ENCODE measurements at regions not wholly inside any gene's neighbourhood (a gene's known extent, or its start where the extent isn't known, plus 50 kb on each side); places are given as distances from the start of the nearest gene placed in this dataset.

DNA sequence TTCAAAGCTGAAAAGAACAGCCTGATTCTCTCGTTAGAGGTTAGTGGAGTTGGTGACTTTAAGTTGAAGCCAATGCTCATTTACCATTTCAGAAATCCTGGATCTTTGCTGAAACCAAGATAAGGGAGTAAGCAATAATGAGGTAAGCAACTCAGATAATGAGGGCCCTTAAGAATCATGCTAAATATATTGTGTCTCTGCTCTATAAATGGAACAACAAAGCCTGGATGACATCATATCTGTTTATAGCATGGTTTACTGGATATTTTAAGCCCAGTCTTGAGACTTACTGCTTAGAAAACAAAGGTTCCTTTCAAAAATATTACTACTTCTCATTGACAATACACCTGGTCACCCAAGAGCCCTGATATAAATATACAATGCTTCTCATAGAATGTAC is 276.7 kb upstream of the PPARGC1A start:
- TF ChIP-seq, protein P1, sequence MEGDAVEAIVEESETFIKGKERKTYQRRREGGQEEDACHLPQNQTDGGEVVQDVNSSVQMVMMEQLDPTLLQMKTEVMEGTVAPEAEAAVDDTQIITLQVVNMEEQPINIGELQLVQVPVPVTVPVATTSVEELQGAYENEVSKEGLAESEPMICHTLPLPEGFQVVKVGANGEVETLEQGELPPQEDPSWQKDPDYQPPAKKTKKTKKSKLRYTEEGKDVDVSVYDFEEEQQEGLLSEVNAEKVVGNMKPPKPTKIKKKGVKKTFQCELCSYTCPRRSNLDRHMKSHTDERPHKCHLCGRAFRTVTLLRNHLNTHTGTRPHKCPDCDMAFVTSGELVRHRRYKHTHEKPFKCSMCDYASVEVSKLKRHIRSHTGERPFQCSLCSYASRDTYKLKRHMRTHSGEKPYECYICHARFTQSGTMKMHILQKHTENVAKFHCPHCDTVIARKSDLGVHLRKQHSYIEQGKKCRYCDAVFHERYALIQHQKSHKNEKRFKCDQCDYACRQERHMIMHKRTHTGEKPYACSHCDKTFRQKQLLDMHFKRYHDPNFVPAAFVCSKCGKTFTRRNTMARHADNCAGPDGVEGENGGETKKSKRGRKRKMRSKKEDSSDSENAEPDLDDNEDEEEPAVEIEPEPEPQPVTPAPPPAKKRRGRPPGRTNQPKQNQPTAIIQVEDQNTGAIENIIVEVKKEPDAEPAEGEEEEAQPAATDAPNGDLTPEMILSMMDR (IDR thresholded peaks at IDR 0.05; ENCODE audit: low read length) = no peak
- no peak for TF ChIP-seq EZH2 (IDR thresholded peaks at IDR 0.05; ENCODE audit: borderline replicate concordance, low read length)

Data from OCI-LY1 (cell line).